ENCODE measurements at regions not wholly inside any gene's neighbourhood (a gene's known extent, or its start where the extent isn't known, plus 50 kb on each side); places are given as distances from the start of the nearest gene placed in this dataset.

DNA sequence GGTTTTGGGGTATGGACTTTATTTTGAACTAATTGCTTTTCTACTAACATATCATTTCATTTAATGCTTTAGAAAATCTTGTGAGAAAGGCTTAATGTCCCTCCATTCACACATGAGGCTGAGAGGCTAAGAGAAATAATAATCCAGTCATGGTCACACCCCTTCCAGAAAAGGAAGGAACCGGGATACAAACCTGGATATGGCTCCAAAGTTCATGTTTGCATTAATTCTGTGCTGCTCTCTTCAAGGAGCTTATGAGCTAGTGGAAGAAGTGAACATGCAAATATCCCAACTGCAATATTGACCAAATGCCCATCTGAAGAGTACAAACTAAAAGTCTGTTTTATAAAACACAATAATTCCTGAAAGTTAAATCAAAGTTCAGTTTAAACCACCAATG, 732.1 kb upstream of the RIOK2 start:
- H3K27me3 ChIP-seq (ENCODE audit: control insufficient read depth, insufficient read depth, low read length) = no peaks in the 10 kb centered on the region
- no peaks in the 10 kb centered on the region for H3K36me3 ChIP-seq (ENCODE audit: control insufficient read depth, insufficient read depth, low read length)
- H3K27ac ChIP-seq (ENCODE audit: low read depth, low read length) = no peak overlapping the region
- H3K4me3 ChIP-seq (ENCODE audit: low read length) = no peak overlapping the region
- no peak overlapping the region for H3K9ac ChIP-seq (ENCODE audit: low read length)
- no peaks in the 10 kb centered on the region for H3K4me1 ChIP-seq (ENCODE audit: control insufficient read depth, insufficient read depth, low read length)

DNA sequence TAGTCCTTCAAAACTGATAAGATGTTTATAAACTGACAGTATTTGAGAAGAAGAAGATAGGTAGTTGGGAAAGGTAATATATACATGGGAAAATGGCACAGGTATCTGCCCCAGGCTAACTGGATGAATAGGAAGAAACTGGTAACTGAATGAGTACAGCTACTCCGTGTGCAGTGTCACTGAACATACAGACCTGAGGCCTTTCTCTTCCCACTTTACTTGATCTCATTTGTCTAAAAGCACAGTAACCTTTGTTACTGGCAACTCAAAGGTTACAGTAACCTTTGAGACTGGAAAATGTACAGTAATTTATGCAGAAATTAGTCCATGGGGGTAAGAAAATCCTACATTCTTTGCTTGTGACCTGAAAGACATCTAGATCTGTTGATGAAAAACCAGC, 735.0 kb upstream of the RIOK2 start:
- H3K4me3 ChIP-seq (ENCODE audit: low read length) = no peak overlapping the region
- no peaks in the 10 kb centered on the region for H3K27me3 ChIP-seq (ENCODE audit: control insufficient read depth, insufficient read depth, low read length)
- no peaks in the 10 kb centered on the region for H3K4me1 ChIP-seq (ENCODE audit: control insufficient read depth, insufficient read depth, low read length)
- no peak overlapping the region for H3K9ac ChIP-seq (ENCODE audit: low read length)
- no peaks in the 10 kb centered on the region for H3K36me3 ChIP-seq (ENCODE audit: control insufficient read depth, insufficient read depth, low read length)
- no peak overlapping the region for H3K27ac ChIP-seq (ENCODE audit: low read depth, low read length)

- H3K36me3 ChIP-seq (ENCODE audit: control insufficient read depth, insufficient read depth, low read length) = no peaks in the 10 kb centered on the region
- no peak overlapping the region for H3K4me3 ChIP-seq (ENCODE audit: low read length)
- H3K27me3 ChIP-seq (ENCODE audit: control insufficient read depth, insufficient read depth, low read length) = no peaks in the 10 kb centered on the region
- no peak overlapping the region for H3K9ac ChIP-seq (ENCODE audit: low read length)
- no peak overlapping the region for H3K27ac ChIP-seq (ENCODE audit: low read depth, low read length)
- no peaks in the 10 kb centered on the region for H3K4me1 ChIP-seq (ENCODE audit: control insufficient read depth, insufficient read depth, low read length)
These were observed 735.6 kb upstream of the RIOK2 start for GRCh38 chr5:97918620-97919019.

GRCh38 chr5:97919719-97920118, 736.7 kb upstream of the RIOK2 start:
- H3K4me1 ChIP-seq (ENCODE audit: control insufficient read depth, insufficient read depth, low read length) = no peaks in the 10 kb centered on the region
- no peak overlapping the region for H3K4me3 ChIP-seq (ENCODE audit: low read length)
- H3K36me3 ChIP-seq (ENCODE audit: control insufficient read depth, insufficient read depth, low read length) = no peaks in the 10 kb centered on the region
- no peak overlapping the region for H3K9ac ChIP-seq (ENCODE audit: low read length)
- no peak overlapping the region for H3K27ac ChIP-seq (ENCODE audit: low read depth, low read length)
- no peaks in the 10 kb centered on the region for H3K27me3 ChIP-seq (ENCODE audit: control insufficient read depth, insufficient read depth, low read length)

DNA sequence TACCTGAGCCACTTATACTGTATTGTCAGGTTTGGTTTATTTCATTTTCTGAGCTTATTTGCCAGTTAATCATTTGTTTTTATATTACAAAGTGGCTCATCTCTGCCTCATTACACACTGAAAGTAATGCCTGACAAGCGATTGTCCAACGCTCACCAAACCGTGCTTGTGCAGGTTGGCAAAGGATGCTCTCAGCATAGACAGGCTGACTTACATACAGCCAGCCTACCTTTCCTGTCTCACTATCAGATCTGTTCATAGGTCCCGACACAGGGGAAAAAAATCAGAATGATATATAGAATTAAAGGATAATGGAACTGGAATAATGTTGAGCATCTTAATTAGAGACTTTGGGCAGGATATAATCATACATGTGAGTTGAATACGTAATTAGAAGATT, 739.7 kb upstream of the RIOK2 start:
- Histone ChIP-seq H3K4me1 (ENCODE audit: control insufficient read depth, insufficient read depth, low read length) (no peaks in the 10 kb centered on the region), H3K9ac (ENCODE audit: low read length) (no peak overlapping the region), H3K27ac (ENCODE audit: low read depth, low read length) (no peak overlapping the region), H3K4me3 (ENCODE audit: low read length) (no peak overlapping the region), H3K27me3 (ENCODE audit: control insufficient read depth, insufficient read depth, low read length) (no peaks in the 10 kb centered on the region), H3K36me3 (ENCODE audit: control insufficient read depth, insufficient read depth, low read length) (no peaks in the 10 kb centered on the region)

GRCh38 chr5:97923496-97923895, 740.4 kb upstream of the RIOK2 start:
- no peaks in the 10 kb centered on the region for H3K27me3 ChIP-seq (ENCODE audit: control insufficient read depth, insufficient read depth, low read length)
- no peaks in the 10 kb centered on the region for H3K36me3 ChIP-seq (ENCODE audit: control insufficient read depth, insufficient read depth, low read length)
- H3K9ac ChIP-seq (ENCODE audit: low read length) = no peak overlapping the region
- no peak overlapping the region for H3K4me3 ChIP-seq (ENCODE audit: low read length)
- H3K4me1 ChIP-seq (ENCODE audit: control insufficient read depth, insufficient read depth, low read length) = no peaks in the 10 kb centered on the region
- H3K27ac ChIP-seq (ENCODE audit: low read depth, low read length) = no peak overlapping the region

DNA sequence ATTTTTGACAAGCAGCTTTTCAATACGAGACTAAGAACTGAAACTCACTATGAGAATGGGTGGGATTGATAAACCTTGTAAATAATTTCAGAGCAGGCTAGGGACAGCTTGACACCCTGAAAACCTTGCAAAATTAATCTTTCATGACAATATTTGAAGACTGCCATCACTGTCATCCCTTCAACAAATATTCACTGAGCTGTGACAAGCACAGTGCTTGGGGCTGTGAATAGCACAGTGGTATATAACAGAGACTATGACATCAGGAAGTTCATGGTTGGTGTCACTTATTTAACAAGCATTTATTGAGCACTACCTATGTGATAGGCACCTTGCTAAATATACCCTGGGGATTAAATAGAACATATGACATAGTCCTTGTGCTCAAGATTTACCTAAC, 741.0 kb upstream of the RIOK2 start:
- no peak overlapping the region for H3K4me3 ChIP-seq (ENCODE audit: low read length)
- H3K4me1 ChIP-seq (ENCODE audit: control insufficient read depth, insufficient read depth, low read length) = no peaks in the 10 kb centered on the region
- H3K36me3 ChIP-seq (ENCODE audit: control insufficient read depth, insufficient read depth, low read length) = no peaks in the 10 kb centered on the region
- H3K9ac ChIP-seq (ENCODE audit: low read length) = no peak overlapping the region
- no peak overlapping the region for H3K27ac ChIP-seq (ENCODE audit: low read depth, low read length)
- no peaks in the 10 kb centered on the region for H3K27me3 ChIP-seq (ENCODE audit: control insufficient read depth, insufficient read depth, low read length)

GRCh38 chr5:97929383-97929782, 746.3 kb upstream of the RIOK2 start:
- Histone ChIP-seq H3K9ac (ENCODE audit: low read length) (no peak overlapping the region), H3K4me1 (ENCODE audit: control insufficient read depth, insufficient read depth, low read length) (no peaks in the 10 kb centered on the region), H3K27ac (ENCODE audit: low read depth, low read length) (no peak overlapping the region), H3K36me3 (ENCODE audit: control insufficient read depth, insufficient read depth, low read length) (no peaks in the 10 kb centered on the region), H3K27me3 (ENCODE audit: control insufficient read depth, insufficient read depth, low read length) (no peaks in the 10 kb centered on the region), H3K4me3 (ENCODE audit: low read length) (no peak overlapping the region)

GRCh38 chr5:97931829-97932228, 748.8 kb upstream of the RIOK2 start:
- no peak overlapping the region for H3K9ac ChIP-seq (ENCODE audit: low read length)
- no peaks in the 10 kb centered on the region for H3K4me1 ChIP-seq (ENCODE audit: control insufficient read depth, insufficient read depth, low read length)
- H3K4me3 ChIP-seq (ENCODE audit: low read length) = no peak overlapping the region
- H3K27me3 ChIP-seq (ENCODE audit: control insufficient read depth, insufficient read depth, low read length) = no peaks in the 10 kb centered on the region
- no peak overlapping the region for H3K27ac ChIP-seq (ENCODE audit: low read depth, low read length)
- no peaks in the 10 kb centered on the region for H3K36me3 ChIP-seq (ENCODE audit: control insufficient read depth, insufficient read depth, low read length)

DNA sequence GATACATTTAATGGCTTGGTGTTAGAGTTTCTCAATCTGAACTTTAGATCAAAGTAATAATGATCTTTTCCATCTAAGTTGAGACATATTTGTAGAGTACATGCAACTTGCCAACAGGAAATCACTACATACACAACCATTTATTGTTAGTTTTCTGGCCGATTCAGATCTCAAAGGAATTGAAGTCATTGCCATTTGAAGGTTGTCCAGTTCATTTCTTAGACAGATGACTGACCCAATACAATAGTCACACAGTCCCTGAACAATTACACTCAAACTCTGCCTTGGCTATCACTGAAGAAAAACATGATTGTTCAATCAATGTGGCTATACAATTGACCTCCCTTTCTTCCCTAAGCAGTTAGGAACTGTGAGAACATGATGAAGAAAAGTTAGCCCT, 753.2 kb upstream of the RIOK2 start:
- H3K36me3 ChIP-seq (ENCODE audit: control insufficient read depth, insufficient read depth, low read length) = no peaks in the 10 kb centered on the region
- no peak overlapping the region for H3K9ac ChIP-seq (ENCODE audit: low read length)
- H3K27me3 ChIP-seq (ENCODE audit: control insufficient read depth, insufficient read depth, low read length) = no peaks in the 10 kb centered on the region
- no peak overlapping the region for H3K27ac ChIP-seq (ENCODE audit: low read depth, low read length)
- H3K4me1 ChIP-seq (ENCODE audit: control insufficient read depth, insufficient read depth, low read length) = no peaks in the 10 kb centered on the region
- H3K4me3 ChIP-seq (ENCODE audit: low read length) = no peak overlapping the region

- no peaks in the 10 kb centered on the region for H3K36me3 ChIP-seq (ENCODE audit: control insufficient read depth, insufficient read depth, low read length)
- H3K27me3 ChIP-seq (ENCODE audit: control insufficient read depth, insufficient read depth, low read length) = no peaks in the 10 kb centered on the region
- no peak overlapping the region for H3K9ac ChIP-seq (ENCODE audit: low read length)
- no peak overlapping the region for H3K27ac ChIP-seq (ENCODE audit: low read depth, low read length)
- H3K4me3 ChIP-seq (ENCODE audit: low read length) = no peak overlapping the region
- H3K4me1 ChIP-seq (ENCODE audit: control insufficient read depth, insufficient read depth, low read length) = no peaks in the 10 kb centered on the region
These were observed 754.8 kb upstream of the RIOK2 start for GRCh38 chr5:97937846-97938245.

GRCh38 chr5:97943036-97943435, 760.0 kb upstream of the RIOK2 start:
- no peak overlapping the region for H3K4me3 ChIP-seq (ENCODE audit: low read length)
- H3K9ac ChIP-seq (ENCODE audit: low read length) = no peak overlapping the region
- H3K27ac ChIP-seq (ENCODE audit: low read depth, low read length) = no peak overlapping the region
- H3K36me3 ChIP-seq (ENCODE audit: control insufficient read depth, insufficient read depth, low read length) = no peaks in the 10 kb centered on the region
- no peaks in the 10 kb centered on the region for H3K4me1 ChIP-seq (ENCODE audit: control insufficient read depth, insufficient read depth, low read length)
- no peaks in the 10 kb centered on the region for H3K27me3 ChIP-seq (ENCODE audit: control insufficient read depth, insufficient read depth, low read length)

DNA sequence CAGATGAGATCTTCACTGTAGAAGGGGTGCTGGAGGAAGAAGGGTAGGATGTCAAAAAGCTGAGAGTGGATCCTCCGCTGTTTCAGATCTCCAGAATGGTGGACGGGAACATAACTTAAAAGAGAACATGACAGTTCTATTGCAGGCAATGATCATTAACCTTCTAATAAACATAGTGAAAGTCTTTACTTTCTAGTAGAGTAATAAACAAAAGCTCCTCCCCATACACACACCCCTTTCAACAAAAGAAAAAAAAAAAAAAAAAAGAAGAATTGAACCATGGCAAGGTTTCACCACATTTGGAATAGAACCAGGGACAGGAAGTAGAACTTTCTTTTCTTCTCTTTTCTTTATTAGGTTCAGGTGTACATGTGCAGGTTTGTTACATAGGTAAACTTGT, 768.1 kb upstream of the RIOK2 start:
- no peak overlapping the region for H3K9ac ChIP-seq (ENCODE audit: low read length)
- H3K4me3 ChIP-seq (ENCODE audit: low read length) = no peak overlapping the region
- no peaks in the 10 kb centered on the region for H3K27me3 ChIP-seq (ENCODE audit: control insufficient read depth, insufficient read depth, low read length)
- H3K4me1 ChIP-seq (ENCODE audit: control insufficient read depth, insufficient read depth, low read length) = no peaks in the 10 kb centered on the region
- no peak overlapping the region for H3K27ac ChIP-seq (ENCODE audit: low read depth, low read length)
- H3K36me3 ChIP-seq (ENCODE audit: control insufficient read depth, insufficient read depth, low read length) = no peaks in the 10 kb centered on the region

DNA sequence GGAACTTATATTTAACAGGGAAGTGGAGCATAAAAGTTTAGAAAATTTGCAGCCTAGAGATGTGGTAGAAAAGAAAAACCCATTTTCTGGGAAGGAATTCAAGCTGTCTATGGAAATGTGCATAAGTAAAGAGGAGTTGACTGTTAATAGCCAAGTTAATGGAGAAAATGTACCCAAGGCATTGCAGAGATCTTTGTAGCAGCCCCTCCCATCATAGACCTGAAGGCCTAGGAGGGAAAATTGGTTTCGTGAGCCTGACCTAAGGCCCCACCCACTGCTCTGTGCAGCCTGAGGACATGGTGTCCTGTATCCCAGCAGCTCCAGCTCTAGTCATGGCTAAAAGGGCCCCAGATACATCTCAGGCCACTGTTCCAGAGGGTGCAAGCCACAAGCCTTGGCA, 772.4 kb upstream of the RIOK2 start:
- Histone ChIP-seq H3K27me3 (ENCODE audit: control insufficient read depth, insufficient read depth, low read length) (no peaks in the 10 kb centered on the region), H3K27ac (ENCODE audit: low read depth, low read length) (no peak overlapping the region), H3K9ac (ENCODE audit: low read length) (no peak overlapping the region), H3K4me3 (ENCODE audit: low read length) (no peak overlapping the region), H3K36me3 (ENCODE audit: control insufficient read depth, insufficient read depth, low read length) (no peaks in the 10 kb centered on the region), H3K4me1 (ENCODE audit: control insufficient read depth, insufficient read depth, low read length) (no peaks in the 10 kb centered on the region)
